ENCODE measurements at regions not wholly inside any gene's neighbourhood (a gene's known extent, or its start where the extent isn't known, plus 50 kb on each side); places are given as distances from the start of the nearest gene placed in this dataset.

GRCh38 chr2:6640621-6641015 lies 225.1 kb downstream of the CMPK2 start:
- no peak for TF ChIP-seq EZH2 (IDR thresholded peaks at IDR 0.05; ENCODE audit: insufficient read depth, low read length)
- TF ChIP-seq CTCF (IDR thresholded peaks at IDR 0.05; ENCODE audit: insufficient read depth, low read depth, low read length): no peak
- H3K79me2 ChIP-seq (ENCODE audit: insufficient read depth, low read length): no peaks in the 10 kb centered on the region
- Mint-ChIP-seq H3K36me3 (ENCODE audit: low read depth, unreplicated experiment) (no peaks in the 10 kb centered on the region), H3K27ac (ENCODE audit: unreplicated experiment) (no peak overlapping the region), H3K27me3 (ENCODE audit: low read depth, unreplicated experiment) (no peaks in the 10 kb centered on the region), H3K4me1 (ENCODE audit: low read depth, unreplicated experiment) (no peaks in the 10 kb centered on the region), H3K4me3 (ENCODE audit: unreplicated experiment) (no peak overlapping the region), H3K9me3 (ENCODE audit: unreplicated experiment) (no peaks in the 10 kb centered on the region)
- H3K4me2 ChIP-seq (ENCODE audit: low read length): no peak overlapping the region
- H3K27me3 ChIP-seq (ENCODE audit: insufficient read depth, low read length): no peaks in the 10 kb centered on the region
- H3K4me1 ChIP-seq (ENCODE audit: insufficient read depth, low read length): no peaks in the 10 kb centered on the region
- no peak overlapping the region for H3K9ac ChIP-seq (ENCODE audit: low read length)
- H3K27ac ChIP-seq (ENCODE audit: low read depth, low read length): no peak overlapping the region
- FAIRE-seq: no peak
- no peak for DNase-seq (ENCODE audit: low read depth)
- H3K4me3 ChIP-seq (ENCODE audit: insufficient read depth, low read depth, low read length): no peak overlapping the region
- H3K36me3 ChIP-seq (ENCODE audit: insufficient read depth, low read length): no peaks in the 10 kb centered on the region
- H3K9me3 ChIP-seq (ENCODE audit: insufficient read depth, low read depth, low read length): no peaks in the 10 kb centered on the region
- no peaks in the 10 kb centered on the region for H4K20me1 ChIP-seq (ENCODE audit: insufficient read depth, low read length)
- no peak overlapping the region for H2AFZ ChIP-seq (ENCODE audit: low read depth, low read length)

- Mint-ChIP-seq H3K9me3 (ENCODE audit: unreplicated experiment) (peaks cover 3% of the 10 kb centered on the region), H3K4me1 (ENCODE audit: low read depth, unreplicated experiment) (no peaks in the 10 kb centered on the region), H3K36me3 (ENCODE audit: low read depth, unreplicated experiment) (no peaks in the 10 kb centered on the region), H3K27me3 (ENCODE audit: low read depth, unreplicated experiment) (peaks cover 4% of the 10 kb centered on the region), H3K4me3 (ENCODE audit: unreplicated experiment) (no peak overlapping the region), H3K27ac (ENCODE audit: unreplicated experiment) (no peak overlapping the region)
- DNase-seq (ENCODE audit: low read depth) (no peak), FAIRE-seq (no peak)
- no peaks in the 10 kb centered on the region for H3K79me2 ChIP-seq (ENCODE audit: insufficient read depth, low read length)
- H3K9me3 ChIP-seq (ENCODE audit: insufficient read depth, low read depth, low read length): no peaks in the 10 kb centered on the region
- no peak overlapping the region for H3K4me3 ChIP-seq (ENCODE audit: insufficient read depth, low read depth, low read length)
- no peaks in the 10 kb centered on the region for H3K4me1 ChIP-seq (ENCODE audit: insufficient read depth, low read length)
- H3K9ac ChIP-seq (ENCODE audit: low read length): no peak overlapping the region
- H4K20me1 ChIP-seq (ENCODE audit: insufficient read depth, low read length): no peaks in the 10 kb centered on the region
- no peaks in the 10 kb centered on the region for H3K27me3 ChIP-seq (ENCODE audit: insufficient read depth, low read length)
- no peaks in the 10 kb centered on the region for H3K36me3 ChIP-seq (ENCODE audit: insufficient read depth, low read length)
- TF ChIP-seq EZH2 (IDR thresholded peaks at IDR 0.05; ENCODE audit: insufficient read depth, low read length): no peak
- TF ChIP-seq CTCF (IDR thresholded peaks at IDR 0.05; ENCODE audit: insufficient read depth, low read depth, low read length): no peak
- no peak overlapping the region for H3K27ac ChIP-seq (ENCODE audit: low read depth, low read length)
- H2AFZ ChIP-seq (ENCODE audit: low read depth, low read length): no peak overlapping the region
- no peak overlapping the region for H3K4me2 ChIP-seq (ENCODE audit: low read length)
These were observed 223.8 kb downstream of the CMPK2 start for GRCh38 chr2:6641956-6642355.

- Mint-ChIP-seq H3K4me3 (ENCODE audit: unreplicated experiment) (no peak overlapping the region), H3K27me3 (ENCODE audit: low read depth, unreplicated experiment) (peaks cover 7% of the 10 kb centered on the region), H3K27ac (ENCODE audit: unreplicated experiment) (no peak overlapping the region), H3K4me1 (ENCODE audit: low read depth, unreplicated experiment) (no peaks in the 10 kb centered on the region), H3K36me3 (ENCODE audit: low read depth, unreplicated experiment) (no peaks in the 10 kb centered on the region), H3K9me3 (ENCODE audit: unreplicated experiment) (peaks cover 3% of the 10 kb centered on the region)
- Histone ChIP-seq H3K9ac (ENCODE audit: low read length) (no peak overlapping the region), H3K27me3 (ENCODE audit: insufficient read depth, low read length) (no peaks in the 10 kb centered on the region), H3K27ac (ENCODE audit: low read depth, low read length) (no peak overlapping the region), H3K4me2 (ENCODE audit: low read length) (no peak overlapping the region), H3K36me3 (ENCODE audit: insufficient read depth, low read length) (no peaks in the 10 kb centered on the region), H3K79me2 (ENCODE audit: insufficient read depth, low read length) (no peaks in the 10 kb centered on the region), H3K4me1 (ENCODE audit: insufficient read depth, low read length) (no peaks in the 10 kb centered on the region), H4K20me1 (ENCODE audit: insufficient read depth, low read length) (no peaks in the 10 kb centered on the region), H2AFZ (ENCODE audit: low read depth, low read length) (no peak overlapping the region), H3K9me3 (ENCODE audit: insufficient read depth, low read depth, low read length) (no peaks in the 10 kb centered on the region), H3K4me3 (ENCODE audit: insufficient read depth, low read depth, low read length) (no peak overlapping the region)
- no peak for TF ChIP-seq CTCF (IDR thresholded peaks at IDR 0.05; ENCODE audit: insufficient read depth, low read depth, low read length)
- TF ChIP-seq EZH2 (IDR thresholded peaks at IDR 0.05; ENCODE audit: insufficient read depth, low read length): no peak
- FAIRE-seq (no peak), DNase-seq (ENCODE audit: low read depth) (no peak)
These were observed 221.4 kb downstream of the CMPK2 start for GRCh38 chr2:6644261-6644660.
